GM23338 (cell line): ENCODE measurements at regions not wholly inside any gene's neighbourhood (a gene's known extent, or its start where the extent isn't known, plus 50 kb on each side); places are given as distances from the start of the nearest gene placed in this dataset.

Source experiments
- ATAC-seq: fragments of 200-7000 bp; cut with Tn5 transposase; 3 replicates; pipeline ENCODE4 v1.9.1; 2020
- DNase-seq: peaks from one replicate; pipeline ENCODE4 v3.0.0-alpha.2; 2015; ENCODE audit warnings: low spot score
- H2AFZ ChIP-seq: fragments of 200-600 bp; sonication (generic); 2 replicates; pipeline ENCODE4 v1.8.0; 2016; ENCODE audit warnings: antibody characterized with exemption, mild to moderate bottlenecking, moderate library complexity
- H3F3A ChIP-seq: fragments of 200-600 bp; sonication (generic); replicated peaks from 2 replicates; pipeline ENCODE4 v1.8.0; 2017; ENCODE audit warnings: antibody characterized with exemption, mixed run types, low read depth
- H3K27ac ChIP-seq: fragments of 200-600 bp; sonication (generic); 2 replicates; pipeline ENCODE4 v1.6.1; 2016; ENCODE audit warnings: low read depth
- H3K27me3 ChIP-seq: fragments of 200-600 bp; sonication (generic); 2 replicates; pipeline ENCODE4 v1.8.0; 2016; ENCODE audit warnings: mild to moderate bottlenecking, mixed run types, moderate library complexity; ENCODE audit not compliant: insufficient read depth
- H3K36me3 ChIP-seq: fragments of 200-600 bp; sonication (generic); 2 replicates; pipeline ENCODE4 v1.8.0; 2016; ENCODE audit warnings: mild to moderate bottlenecking; ENCODE audit not compliant: insufficient read depth
- H3K4me1 ChIP-seq: fragments of 200-600 bp; sonication (generic); 2 replicates; pipeline ENCODE4 v1.8.0; 2016; ENCODE audit warnings: mild to moderate bottlenecking, moderate library complexity; ENCODE audit not compliant: insufficient read depth
- H3K4me2 ChIP-seq: fragments of 200-600 bp; sonication (generic); 2 replicates; pipeline ENCODE4 v1.7.1; 2017; ENCODE audit warnings: mixed run types
- H3K4me3 ChIP-seq: fragments of 200-600 bp; sonication (generic); 2 replicates; pipeline ENCODE4 v1.6.1; 2016; ENCODE audit warnings: mixed run types
- H3K79me2 ChIP-seq: fragments of 200-600 bp; sonication (generic); replicated peaks from 2 replicates; pipeline ENCODE4 v1.8.0; 2017; ENCODE audit warnings: mild to moderate bottlenecking; ENCODE audit not compliant: insufficient read depth
- H3K9me2 ChIP-seq: fragments of 200-600 bp; sonication (generic); 2 replicates; pipeline ENCODE4 v1.8.0; 2017; ENCODE audit not compliant: insufficient read depth
- H4K20me1 ChIP-seq: fragments of 200-600 bp; sonication (generic); replicated peaks from 2 replicates; pipeline ENCODE4 v1.8.0; 2017; ENCODE audit warnings: mild to moderate bottlenecking; ENCODE audit not compliant: insufficient read depth
- H3K27ac Mint-ChIP-seq: 2 replicates; pipeline ENCODE4 v1.8.0; 2020; ENCODE audit warnings: inconsistent platforms, mild to moderate bottlenecking, moderate library complexity, mixed read lengths
- H3K27me3 Mint-ChIP-seq: 3 replicates; pipeline ENCODE4 v1.8.0; 2022; ENCODE audit warnings: low read depth, mild to moderate bottlenecking, moderate library complexity, mixed read lengths, inconsistent platforms; ENCODE audit not compliant: insufficient read depth, poor library complexity
- H3K36me3 Mint-ChIP-seq: 3 replicates; pipeline ENCODE4 v1.8.0; 2021; ENCODE audit warnings: low read depth, mild to moderate bottlenecking, inconsistent platforms, moderate library complexity, mixed read lengths
- H3K4me1 Mint-ChIP-seq: 3 replicates; pipeline ENCODE4 v1.8.0; 2020; ENCODE audit warnings: mild to moderate bottlenecking, inconsistent platforms, mixed read lengths
- H3K4me3 Mint-ChIP-seq: 3 replicates; pipeline ENCODE4 v1.8.0; 2021; ENCODE audit warnings: moderate library complexity, mild to moderate bottlenecking, inconsistent platforms, mixed read lengths
- H3K9me3 Mint-ChIP-seq: 3 replicates; pipeline ENCODE4 v1.8.0; 2020; ENCODE audit warnings: moderate library complexity, mild to moderate bottlenecking, inconsistent platforms, mixed read lengths
- CREB1 ChIP-seq: fragments of 250-450 bp; sonication (Bioruptor Pico); IDR thresholded peaks from 2 replicates; pipeline ENCODE4 v1.5.0; 2020; ENCODE audit warnings: low read depth, mild to moderate bottlenecking, moderate library complexity
- CTCF ChIP-seq, 2 experiments: fragments of 200-600 bp in 1 of 2; sonication (generic) in 1 of 2; conservative IDR thresholded peaks; 2 replicates each; pipeline versions ENCODE4 v1.5.1 to v1.6.1; 2016 to 2017; ENCODE audit warnings: antibody characterized with exemption in 2 of 2, low read depth in 2 of 2, mild to moderate bottlenecking in 2 of 2, moderate library complexity in 1 of 2
- ETS1 ChIP-seq: IDR thresholded peaks from 2 replicates; pipeline ENCODE4 v1.6.1; 2016; ENCODE audit warnings: antibody characterized with exemption
- EZH2 ChIP-seq: fragments of 200-600 bp; sonication (generic); IDR thresholded peaks from one replicate; pipeline ENCODE4 v1.8.0; 2017; ENCODE audit warnings: antibody characterized with exemption, mild to moderate bottlenecking, low read depth; ENCODE audit not compliant: unreplicated experiment
- EZH2phosphoT487 ChIP-seq: fragments of 200-600 bp; sonication (generic); IDR thresholded peaks from one replicate; pipeline ENCODE4 v1.8.1; 2018; ENCODE audit warnings: antibody characterized with exemption; ENCODE audit not compliant: unreplicated experiment
- JUNB ChIP-seq: IDR thresholded peaks from one replicate; pipeline ENCODE4 v1.6.1; 2016; ENCODE audit warnings: antibody characterized with exemption; ENCODE audit not compliant: unreplicated experiment
- NANOG ChIP-seq: IDR thresholded peaks from 2 replicates; pipeline ENCODE4 v1.6.1; 2016; ENCODE audit warnings: antibody characterized with exemption, borderline replicate concordance
- POLR2AphosphoS5 ChIP-seq: IDR thresholded peaks from 2 replicates; pipeline ENCODE4 v1.6.1; 2016; ENCODE audit warnings: antibody characterized with exemption, low read depth
- REST ChIP-seq: IDR thresholded peaks from one replicate; pipeline ENCODE4 v1.6.1; 2018; ENCODE audit warnings: antibody characterized with exemption; ENCODE audit not compliant: unreplicated experiment
- STAT1 ChIP-seq: IDR thresholded peaks from one replicate; pipeline ENCODE4 v1.6.1; 2016; ENCODE audit warnings: antibody characterized with exemption; ENCODE audit not compliant: unreplicated experiment
- ZNF114 ChIP-seq: fragments of 250-450 bp; sonication (Bioruptor Pico); IDR thresholded peaks from 2 replicates; pipeline ENCODE4 v1.5.0; 2020; ENCODE audit warnings: mild to moderate bottlenecking, moderate library complexity
- ZNF331 ChIP-seq: fragments of 250-450 bp; sonication (Bioruptor Pico); IDR thresholded peaks from 2 replicates; pipeline ENCODE4 v1.5.0; 2020; ENCODE audit warnings: low read depth, mild to moderate bottlenecking, moderate library complexity
- ZNF462 ChIP-seq: fragments of 250-450 bp; sonication (Bioruptor Pico); IDR thresholded peaks from 2 replicates; pipeline ENCODE4 v1.5.0; 2020; ENCODE audit warnings: mild to moderate bottlenecking, moderate library complexity

- Histone ChIP-seq H3K4me1 (no peaks in the 10 kb centered on the region), H3K9me2 (no peaks in the 10 kb centered on the region), H3K27ac (no peak overlapping the region), H3K4me2 (no peak overlapping the region), H3F3A (no peaks in the 10 kb centered on the region), H3K36me3 (no peaks in the 10 kb centered on the region), H2AFZ (no peak overlapping the region), H3K27me3 (no peaks in the 10 kb centered on the region), H4K20me1 (no peaks in the 10 kb centered on the region), H3K79me2 (no peaks in the 10 kb centered on the region), H3K4me3 (no peak overlapping the region)
- H3K36me3 Mint-ChIP-seq = no peaks in the 10 kb centered on the region
- no peak overlapping the region for H3K4me3 Mint-ChIP-seq
- no peaks in the 10 kb centered on the region; the same call in 2 of the 3 replicates for H3K4me1 Mint-ChIP-seq
- no peak for TF ChIP-seq ETS1
- no peak for TF ChIP-seq POLR2AphosphoS5
- TF ChIP-seq ZNF462 = no peak
- TF ChIP-seq ZNF331 (CRISPR knock-in tag) = no peak
- TF ChIP-seq JUNB = no peak
- TF ChIP-seq EZH2 = no peak
- TF ChIP-seq ZNF114 (CRISPR knock-in tag) = no peak
- no peak for TF ChIP-seq CREB1
- no peak for TF ChIP-seq REST
- no peak for TF ChIP-seq CTCF (conservative IDR thresholded peaks at IDR 0.05; ENCODE audit: low read depth in 2 of 2)
- TF ChIP-seq EZH2phosphoT487 = no peak
- no peak for TF ChIP-seq STAT1
- TF ChIP-seq NANOG = no peak
- H3K27me3 Mint-ChIP-seq = no peaks in the 10 kb centered on the region
- H3K27ac Mint-ChIP-seq = no peak overlapping the region
- no peaks in the 10 kb centered on the region for H3K9me3 Mint-ChIP-seq
- no peak for DNase-seq
- ATAC-seq = no peak
These were observed 152.6 kb upstream of the UMPS start for GRCh38 chr3:124577494-124578167.
